Gastroesophageal sphincter (tissue), 3 donors: ENCODE measurements at regions not wholly inside any gene's neighbourhood (a gene's known extent, or its start where the extent isn't known, plus 50 kb on each side); places are given as distances from the start of the nearest gene placed in this dataset.

Source experiments
- EP300 ChIP-seq: sonication (generic); formaldehyde crosslinking; IDR thresholded peaks from one replicate; pipeline ENCODE4 v1.6.1; 2017; ENCODE audit warnings: antibody characterized with exemption, mild to moderate bottlenecking
- TF ChIP-seq, protein P1 (sequence below), 4 experiments: fragments of 200-600 bp in 2 of 4; fragments of 450-650 bp in 2 of 4; sonication (generic) in 1 of 4; IDR thresholded peaks; one replicate each; pipeline ENCODE4 v1.5.1; 2017 to 2019; ENCODE audit warnings: antibody characterized with exemption in 4 of 4, mild to moderate bottlenecking in 2 of 4, moderate library complexity in 2 of 4

DNA sequence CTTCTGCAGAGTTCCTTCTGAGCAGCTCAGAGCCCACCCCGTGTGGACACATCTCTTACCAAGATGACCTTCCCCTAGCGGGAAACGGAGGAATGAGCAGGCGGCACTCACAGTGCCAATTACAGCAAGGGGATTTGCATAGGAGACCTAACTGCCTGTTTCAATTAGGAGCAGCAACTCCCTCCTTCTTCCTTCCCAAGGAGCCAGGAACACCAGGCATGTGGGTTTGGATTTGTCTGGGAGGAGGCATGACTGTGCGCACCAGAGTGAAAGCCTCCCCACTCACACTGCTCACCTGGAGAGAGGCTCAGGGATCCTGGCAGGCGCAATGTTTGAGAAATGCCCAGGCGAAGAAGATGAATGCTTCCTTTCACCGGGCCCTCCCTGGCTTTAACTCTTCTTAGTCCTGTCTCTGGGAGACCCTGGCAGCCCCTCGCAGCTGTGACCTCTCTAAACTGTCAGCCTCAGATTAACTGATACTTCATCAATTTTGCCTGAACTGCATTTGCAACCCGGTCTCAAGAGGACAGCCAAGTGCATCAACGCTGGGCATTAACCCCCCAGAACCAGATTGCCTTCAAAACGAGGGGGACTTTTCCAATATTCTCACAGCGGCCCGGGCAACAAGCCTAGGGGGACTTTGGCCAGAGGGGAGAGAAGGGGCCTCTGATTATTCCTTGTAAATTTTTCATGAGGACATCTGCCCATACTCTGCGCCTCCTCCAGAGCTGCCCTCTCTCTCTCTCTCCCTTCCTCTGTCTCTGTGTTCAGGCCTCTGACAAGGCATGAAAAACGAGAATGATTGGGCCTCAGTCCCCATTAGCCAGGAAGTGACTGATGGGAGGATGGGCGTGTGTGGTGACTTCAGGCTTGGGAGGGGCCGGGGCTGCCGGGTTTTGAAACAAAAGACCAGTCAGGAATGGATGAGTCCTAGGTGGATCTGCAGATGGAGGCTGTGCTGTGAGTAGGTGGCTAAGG is 93.8 kb downstream of the CMPK2 start:
- TF ChIP-seq, protein P1, sequence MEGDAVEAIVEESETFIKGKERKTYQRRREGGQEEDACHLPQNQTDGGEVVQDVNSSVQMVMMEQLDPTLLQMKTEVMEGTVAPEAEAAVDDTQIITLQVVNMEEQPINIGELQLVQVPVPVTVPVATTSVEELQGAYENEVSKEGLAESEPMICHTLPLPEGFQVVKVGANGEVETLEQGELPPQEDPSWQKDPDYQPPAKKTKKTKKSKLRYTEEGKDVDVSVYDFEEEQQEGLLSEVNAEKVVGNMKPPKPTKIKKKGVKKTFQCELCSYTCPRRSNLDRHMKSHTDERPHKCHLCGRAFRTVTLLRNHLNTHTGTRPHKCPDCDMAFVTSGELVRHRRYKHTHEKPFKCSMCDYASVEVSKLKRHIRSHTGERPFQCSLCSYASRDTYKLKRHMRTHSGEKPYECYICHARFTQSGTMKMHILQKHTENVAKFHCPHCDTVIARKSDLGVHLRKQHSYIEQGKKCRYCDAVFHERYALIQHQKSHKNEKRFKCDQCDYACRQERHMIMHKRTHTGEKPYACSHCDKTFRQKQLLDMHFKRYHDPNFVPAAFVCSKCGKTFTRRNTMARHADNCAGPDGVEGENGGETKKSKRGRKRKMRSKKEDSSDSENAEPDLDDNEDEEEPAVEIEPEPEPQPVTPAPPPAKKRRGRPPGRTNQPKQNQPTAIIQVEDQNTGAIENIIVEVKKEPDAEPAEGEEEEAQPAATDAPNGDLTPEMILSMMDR (IDR thresholded peaks at IDR 0.05): no peak
- TF ChIP-seq EP300: no peak
